SK-N-SH treated with all-trans-retinoic acid at 6 μM for 48 hours (cell line): ENCODE measurements at regions not wholly inside any gene's neighbourhood (a gene's known extent, or its start where the extent isn't known, plus 50 kb on each side); places are given as distances from the start of the nearest gene placed in this dataset.

ENCODE experiments used
- RARB ChIP-seq: fragments of 250-450 bp; sonication (Bioruptor Pico); IDR thresholded peaks from 2 replicates; pipeline ENCODE4 v1.8.0; 2021; ENCODE audit warnings: mild to moderate bottlenecking, moderate library complexity
- ZNF565 ChIP-seq: fragments of 450-650 bp; formaldehyde crosslinking; conservative IDR thresholded peaks from 2 replicates; pipeline ENCODE4 v1.5.0; 2020; ENCODE audit warnings: low read depth, mild to moderate bottlenecking, moderate library complexity

GRCh38 chr1:239516579-239516978 is 130.2 kb downstream of the CHRM3 start:
- TF ChIP-seq ZNF565 (no peak), RARB (CRISPR knock-in tag) (no peak)
